GM18951 (cell line): ENCODE measurements at regions not wholly inside any gene's neighbourhood (a gene's known extent, or its start where the extent isn't known, plus 50 kb on each side); places are given as distances from the start of the nearest gene placed in this dataset.

Experiments
- POLR2A ChIP-seq: IDR thresholded peaks from 4 replicates; pipeline ENCODE4 v1.6.1; 2011; ENCODE audit warnings: mild to moderate bottlenecking; ENCODE audit not compliant: insufficient read length, insufficient read depth; ENCODE audit errors: extremely low read depth
- in situ Hi-C: fragments of 300-500 bp; cut with MboI; formaldehyde crosslinking; loops from one replicate; pipeline ENCODE4 v1.12.0; 2022; ENCODE audit warnings: low sequenced_read_pairs, mixed read lengths, inconsistent platforms; ENCODE audit not compliant: unreplicated experiment

DNA sequence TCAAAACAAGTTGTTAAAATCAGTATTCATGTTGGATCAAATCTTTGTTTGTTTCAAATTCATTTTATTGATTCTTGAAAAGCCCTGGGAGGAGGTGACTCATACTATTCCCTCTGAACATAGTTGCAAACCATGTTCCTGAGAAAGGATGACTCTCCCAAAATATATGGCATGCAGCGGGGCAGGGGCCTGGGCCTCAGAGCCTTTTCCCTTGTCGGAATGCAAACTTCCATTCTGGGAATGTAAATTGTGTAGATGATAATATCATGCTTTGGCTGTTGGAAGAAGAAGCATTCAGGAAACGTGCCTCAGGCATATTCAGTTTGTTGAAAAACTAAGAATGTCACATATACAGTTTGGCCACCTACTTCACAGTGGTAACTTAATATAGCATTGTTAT is 242.0 kb downstream of the AUH start:
- no peak for TF ChIP-seq POLR2A
- in situ Hi-C loops: no loop called here

DNA sequence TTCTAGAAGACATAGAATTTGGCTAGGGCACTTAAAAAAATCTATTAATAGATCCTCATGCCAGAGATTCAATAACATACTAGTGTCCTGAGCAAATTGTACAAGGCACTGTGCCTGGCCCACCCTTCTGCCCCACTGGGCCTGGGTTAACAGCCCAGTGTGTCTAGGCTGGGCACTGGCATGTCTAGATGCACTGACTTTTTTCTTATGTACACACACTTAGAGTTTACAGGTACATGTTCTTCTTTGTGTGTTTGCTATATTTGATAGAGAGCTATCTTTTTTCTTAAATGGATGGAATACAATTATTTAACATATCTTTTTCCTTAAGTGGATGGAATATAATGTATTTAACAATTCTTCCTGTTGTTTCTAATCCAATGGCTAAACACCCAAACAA is 241.5 kb downstream of the AUH start:
- in situ Hi-C loops: no loop called here
- no peak for TF ChIP-seq POLR2A

DNA sequence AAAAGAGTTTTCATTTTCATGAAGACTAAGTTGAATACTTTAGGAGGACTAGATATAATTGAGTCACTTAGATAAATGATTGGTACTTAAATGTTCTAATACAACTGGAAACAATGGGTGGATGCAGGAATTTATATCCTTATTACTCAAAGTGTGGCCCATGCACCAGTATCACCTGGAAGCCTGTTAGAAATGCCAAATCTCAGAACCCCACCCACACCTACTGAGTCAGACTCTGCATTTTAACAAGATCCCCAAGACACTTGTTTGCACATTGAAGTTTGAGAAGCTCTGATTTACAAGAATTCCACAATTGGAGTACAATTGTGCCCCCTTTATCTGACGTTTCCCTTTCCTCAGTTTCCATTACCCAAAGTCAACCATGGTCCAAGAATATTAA is 239.0 kb downstream of the AUH start:
- TF ChIP-seq POLR2A: no peak

DNA sequence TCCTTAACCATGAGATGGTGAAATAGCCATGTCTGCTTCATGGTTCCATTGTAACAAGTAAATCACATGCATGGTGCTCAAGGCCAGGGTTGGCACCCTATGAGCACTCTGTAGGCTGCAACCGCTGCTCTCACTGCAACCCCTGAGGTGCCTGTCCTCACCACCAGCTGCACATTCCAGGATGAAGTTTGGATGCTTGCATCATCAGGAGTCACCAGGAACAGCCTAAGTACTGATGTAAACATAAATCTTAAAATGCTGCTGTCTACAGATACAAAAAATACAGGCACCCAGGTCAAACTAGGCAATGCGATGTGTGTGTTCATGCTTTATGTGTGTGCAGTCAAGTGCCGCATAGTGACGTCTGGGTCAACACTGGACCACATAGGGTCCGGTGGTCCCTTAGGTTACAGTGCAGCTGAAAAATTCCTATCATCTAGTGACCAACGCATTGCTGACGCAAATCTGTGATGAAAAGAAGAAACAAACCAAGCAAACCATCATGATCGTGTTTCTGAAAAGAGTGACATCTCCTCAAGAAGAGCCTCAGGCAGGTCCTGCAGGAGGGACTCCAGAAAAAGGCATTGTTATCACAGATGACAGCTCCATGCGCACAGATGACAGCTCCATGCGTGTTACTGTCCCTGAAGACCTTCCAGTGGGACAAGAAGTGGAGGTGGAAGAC is 234.8 kb downstream of the AUH start:
- in situ Hi-C loops: no loop called here
- no peak for TF ChIP-seq POLR2A

More for the DNA sequence above, 239.0 kb downstream of the AUH start:
- in situ Hi-C loops: no loop called here

DNA sequence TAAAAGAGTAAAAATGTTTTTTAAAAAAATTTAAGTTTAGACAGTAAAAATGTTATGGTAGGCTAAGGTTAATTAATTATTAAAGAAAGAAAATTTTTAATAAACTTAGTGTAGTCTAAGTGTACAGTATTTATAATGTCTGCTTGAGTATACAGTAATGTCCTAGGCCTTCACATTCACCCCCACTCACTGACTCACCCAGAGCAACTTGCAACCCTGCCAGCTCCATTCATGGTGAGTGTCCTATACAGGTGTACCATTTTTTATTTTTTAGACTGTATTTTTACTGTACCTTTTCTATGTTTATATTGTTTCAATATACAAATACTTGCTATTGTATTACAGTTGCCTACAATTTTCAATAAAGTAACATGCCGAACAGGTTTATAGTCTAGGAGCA is 234.1 kb downstream of the AUH start:
- TF ChIP-seq POLR2A: no peak
- in situ Hi-C loops: no loop called here

DNA sequence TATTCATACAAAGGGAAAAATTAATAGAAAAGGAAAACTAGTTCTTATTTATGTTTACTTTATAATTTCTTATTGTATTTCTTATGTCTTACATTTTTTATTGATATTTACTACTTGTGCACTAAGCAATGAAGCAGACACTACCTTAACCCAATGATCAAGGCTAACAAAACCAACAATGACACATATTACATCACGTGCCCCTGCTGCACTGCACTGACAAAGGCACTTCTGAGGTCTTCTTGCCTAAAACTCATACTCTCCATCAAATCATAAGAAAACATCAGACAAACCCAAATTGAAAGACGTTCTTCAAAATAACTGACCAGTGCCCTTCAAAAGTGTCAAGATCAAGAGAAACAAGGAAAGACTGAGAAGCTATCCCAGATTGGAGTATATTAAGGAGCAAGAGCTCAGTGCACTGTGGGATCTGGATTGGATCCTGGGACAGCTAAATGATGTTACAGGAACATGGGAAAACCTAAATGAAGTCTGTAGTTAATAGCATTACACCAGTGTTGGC is 230.9 kb downstream of the AUH start:
- in situ Hi-C loops: no loop called here
- no peak for TF ChIP-seq POLR2A

DNA sequence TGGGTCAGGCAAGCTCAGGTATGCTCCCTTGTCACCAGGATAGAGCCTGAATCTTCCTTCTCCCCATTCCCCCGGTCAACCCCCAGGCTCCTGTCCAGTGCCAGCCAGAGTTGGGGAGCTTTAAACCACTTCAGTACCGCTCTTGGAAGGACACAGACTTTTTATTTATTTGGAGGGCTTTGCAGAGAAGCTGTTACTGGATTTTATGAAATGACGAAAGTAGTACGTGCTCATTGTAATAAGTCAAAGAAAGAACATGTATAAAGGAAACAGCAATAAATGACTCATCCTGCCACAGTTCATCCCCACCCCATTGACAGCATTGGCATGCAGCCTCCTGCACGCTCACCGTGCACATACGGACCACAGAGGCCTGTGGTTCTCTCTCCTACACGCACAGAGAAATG is 230.3 kb downstream of the AUH start:
- in situ Hi-C loops: no loop called here
- TF ChIP-seq POLR2A: no peak

DNA sequence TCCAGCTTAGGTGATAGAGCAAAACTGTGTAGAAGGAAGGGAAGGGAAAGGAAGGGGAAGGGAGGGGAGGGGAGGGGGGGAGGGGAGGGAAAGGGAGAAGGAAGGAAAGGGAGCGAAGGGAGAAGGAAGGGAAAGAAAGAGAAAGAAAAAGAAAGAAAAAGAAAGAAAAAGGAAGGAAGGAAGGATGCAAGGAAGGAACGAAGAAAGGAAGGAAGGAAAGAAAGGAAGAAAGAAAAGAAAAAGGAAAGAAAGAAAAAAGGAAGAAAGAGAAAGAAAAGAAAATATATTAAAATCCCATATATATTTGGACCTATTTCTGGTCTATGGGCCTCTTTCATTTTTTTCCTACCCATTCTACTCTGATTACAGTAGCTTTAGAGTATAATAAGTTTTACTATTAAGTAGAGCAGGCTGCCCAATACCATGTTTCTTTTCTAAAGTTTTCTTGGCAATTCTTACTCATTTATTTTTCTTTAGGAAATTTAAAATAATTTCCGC is 229.1 kb downstream of the AUH start:
- TF ChIP-seq POLR2A: no peak
- in situ Hi-C loops: no loop called here

DNA sequence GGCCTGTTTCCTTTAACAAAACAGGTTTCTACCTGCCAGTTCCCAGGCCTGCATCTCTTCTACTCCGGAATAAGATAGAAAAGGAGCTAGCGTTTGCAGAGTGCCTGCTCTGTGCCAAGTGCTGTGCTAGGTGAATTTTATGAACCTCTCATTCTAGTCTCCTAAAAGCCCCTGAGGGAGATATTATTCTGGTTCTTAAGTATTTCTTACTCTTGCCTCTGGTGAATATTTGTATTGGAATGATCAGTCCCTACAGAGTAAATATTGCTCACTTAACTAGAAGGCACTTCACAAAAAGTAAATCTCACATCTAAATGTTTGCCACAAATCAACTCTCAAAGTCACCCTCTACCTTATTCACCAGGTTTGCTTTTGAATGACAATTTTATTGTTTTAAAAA is 227.1 kb downstream of the AUH start:
- TF ChIP-seq POLR2A: no peak
- in situ Hi-C loops: no loop called here

DNA sequence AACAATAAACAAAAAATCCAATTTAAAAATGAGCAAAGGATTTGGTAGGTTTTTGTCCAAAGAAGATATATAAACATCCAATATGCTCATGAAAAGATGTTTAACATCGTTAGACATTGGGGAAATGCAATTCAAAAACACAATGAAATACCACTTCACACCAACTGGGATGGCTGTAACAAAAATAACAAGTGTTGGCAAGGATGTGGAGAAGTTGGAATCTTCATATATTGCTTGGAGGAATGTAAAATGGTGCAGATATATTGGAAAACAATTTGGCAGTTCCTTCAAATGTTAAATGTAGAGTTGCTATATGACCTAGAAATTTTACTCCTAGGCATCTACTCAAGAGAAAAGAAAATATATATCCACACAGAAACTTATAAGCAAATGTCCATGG is 224.3 kb downstream of the AUH start:
- in situ Hi-C loops: no loop called here
- TF ChIP-seq POLR2A: no peak

DNA sequence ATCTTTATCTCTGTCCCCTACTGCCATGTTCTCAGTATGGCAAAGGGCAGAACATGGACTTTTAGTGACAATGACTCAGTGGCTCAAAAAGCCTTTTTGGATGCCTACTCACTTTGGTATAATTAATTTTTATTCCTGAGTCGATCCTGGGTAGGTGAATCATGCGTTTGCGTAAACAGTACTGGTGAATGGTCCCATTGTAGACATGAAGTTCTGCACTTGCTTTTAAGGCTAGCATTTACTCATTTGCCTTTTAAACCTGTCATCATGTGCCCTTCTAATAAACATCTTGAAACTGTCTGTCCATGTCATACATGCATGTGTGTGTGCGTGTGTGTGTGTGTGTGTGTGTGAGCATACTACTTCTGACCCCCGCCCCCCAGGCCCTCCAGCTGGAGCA is 223.0 kb downstream of the AUH start:
- in situ Hi-C loops: no loop called here
- TF ChIP-seq POLR2A: no peak

DNA sequence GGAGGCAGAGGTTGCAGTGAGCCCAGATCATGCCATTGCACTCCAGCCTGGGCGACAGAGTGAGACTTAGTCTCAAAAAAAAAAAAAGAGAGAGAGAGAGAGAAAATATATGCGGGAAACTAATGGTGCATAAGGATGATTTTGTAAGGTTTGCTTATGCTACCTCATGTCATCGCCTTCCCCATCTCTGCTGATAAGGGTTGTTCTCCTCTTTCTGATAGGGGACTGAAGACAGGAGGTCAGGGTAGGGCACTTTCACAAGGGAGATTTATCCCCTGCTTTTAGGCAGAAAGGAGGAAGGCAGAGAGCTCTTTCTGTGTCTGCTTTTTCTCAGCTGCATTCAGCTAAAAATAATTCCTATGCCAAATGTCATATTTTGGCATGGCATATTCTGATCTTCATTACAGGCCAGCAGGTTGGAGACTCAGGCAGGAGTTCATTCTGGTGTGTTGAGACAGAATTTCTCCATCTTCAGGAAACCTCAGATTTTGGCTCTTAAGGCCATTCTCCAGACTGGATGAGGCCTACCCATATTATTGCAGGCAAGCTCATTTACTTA is 220.2 kb downstream of the AUH start:
- TF ChIP-seq POLR2A: no peak

DNA sequence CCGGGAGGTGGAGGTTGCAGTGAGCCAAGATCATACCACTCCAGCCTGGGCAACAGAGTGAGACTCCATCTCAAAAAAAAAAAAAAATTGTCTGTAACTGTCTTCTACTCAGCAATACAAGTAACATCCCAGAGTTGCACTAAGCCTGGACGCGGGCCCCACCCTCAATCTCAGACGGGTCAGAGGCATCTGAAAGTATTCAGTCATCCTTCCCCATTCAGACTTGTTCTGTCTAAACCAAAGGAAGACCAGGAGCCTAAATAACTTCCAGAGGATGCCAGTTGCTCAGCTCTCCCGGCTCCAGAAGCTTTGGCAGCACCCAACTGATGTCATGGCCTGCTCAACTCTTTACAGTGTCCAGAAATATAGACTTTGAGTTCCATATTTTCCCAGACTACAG is 218.6 kb downstream of the AUH start:
- in situ Hi-C loops: no loop called here
- no peak for TF ChIP-seq POLR2A

More for the DNA sequence above, 220.2 kb downstream of the AUH start:
- in situ Hi-C loops: no loop called here

DNA sequence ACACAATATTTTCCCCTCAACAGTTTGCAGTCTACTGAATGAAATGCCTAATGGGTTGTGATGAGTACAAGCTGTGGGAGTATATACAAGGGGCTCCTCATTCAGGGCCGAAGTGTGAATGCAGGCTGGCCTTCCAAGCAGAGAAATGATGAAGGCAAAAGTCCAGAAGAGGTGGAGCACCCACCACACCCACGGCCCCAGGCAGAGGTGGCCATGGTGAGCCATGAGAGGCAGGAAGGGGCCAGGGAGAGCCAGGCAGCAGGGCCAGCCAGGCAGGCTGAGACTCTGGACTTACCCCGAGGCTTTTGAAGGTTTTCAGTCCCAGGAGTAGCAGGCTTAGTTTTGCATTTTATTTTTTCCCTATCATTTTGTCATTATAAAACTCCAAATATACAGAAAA is 218.1 kb downstream of the AUH start:
- TF ChIP-seq POLR2A: no peak
- in situ Hi-C loops: no loop called here

DNA sequence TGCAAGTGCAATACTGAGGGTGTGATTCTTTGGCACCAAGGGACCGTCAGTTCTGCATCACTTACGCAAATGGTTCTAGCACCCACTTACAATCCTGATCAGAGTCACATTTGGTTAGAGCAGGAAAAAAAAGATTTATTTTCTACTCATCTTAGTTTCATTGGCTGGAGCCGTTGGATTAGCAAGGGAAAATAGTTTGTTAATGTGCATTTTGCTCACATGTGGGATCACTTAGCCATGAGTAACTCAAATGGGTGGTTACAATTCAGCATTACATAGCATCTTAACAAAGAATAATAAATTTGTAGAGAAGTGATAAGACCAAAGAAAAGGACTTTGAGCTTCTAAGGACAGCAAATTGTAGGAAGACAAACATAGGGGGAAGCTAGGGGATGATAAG is 216.9 kb downstream of the AUH start:
- in situ Hi-C loops: no loop called here
- TF ChIP-seq POLR2A: no peak

DNA sequence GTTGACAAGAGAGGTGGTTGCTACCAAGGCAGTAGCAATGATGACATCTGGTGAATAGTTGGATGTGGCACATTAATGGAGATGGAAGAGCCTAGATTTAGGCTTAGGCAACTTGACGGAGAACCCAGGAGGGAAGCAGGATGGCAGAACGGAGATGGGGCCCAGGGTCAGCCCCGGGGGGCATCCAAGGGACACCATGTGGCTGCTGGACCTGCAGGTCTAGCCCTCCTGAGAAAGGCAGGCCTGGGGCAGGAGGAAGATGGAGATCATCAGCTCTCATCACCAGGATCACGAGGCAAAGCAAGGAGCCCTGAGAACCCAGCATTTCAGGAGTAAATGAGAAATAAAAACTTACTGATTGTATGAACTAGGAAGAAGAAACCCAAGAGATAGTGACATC is 216.2 kb downstream of the AUH start:
- no peak for TF ChIP-seq POLR2A
- in situ Hi-C loops: no loop called here
